ENCODE measurements at regions not wholly inside any gene's neighbourhood (a gene's known extent, or its start where the extent isn't known, plus 50 kb on each side); places are given as distances from the start of the nearest gene placed in this dataset.
A peak's percentile ranks its signal among the peaks of the same experiment; 100 is the strongest.
"Not testable (repeated sequence)": the region's sequence is repeated elsewhere in the genome, so short reads cannot be mapped to it uniquely, and the experiment has no call there.

- DNase-seq: no peak
Observed at GRCh38 chrX:47776292-47777006, 60.3 kb upstream of the ZNF81 start.

DNA sequence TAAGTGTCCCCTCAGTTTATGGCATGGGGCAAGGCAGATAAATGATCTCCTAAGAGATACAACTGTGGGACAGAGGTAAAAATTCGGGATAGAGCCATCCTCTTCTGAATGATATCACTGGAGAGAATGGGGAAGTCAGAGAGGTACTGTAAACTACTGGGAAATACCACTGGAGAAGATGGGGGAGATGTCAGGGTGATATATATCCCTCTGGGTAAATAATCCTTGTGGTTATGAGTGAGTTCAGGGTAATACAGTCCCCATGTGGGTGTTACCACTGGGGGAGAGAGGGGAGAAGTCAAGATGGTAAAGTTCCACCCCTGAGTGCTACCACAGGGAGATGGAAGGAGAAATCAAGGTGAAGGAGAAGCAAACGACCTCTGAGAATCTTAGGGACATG, 63.9 kb upstream of the ZNF81 start:
- DNase-seq: no peak

GRCh38 chrX:47771473-47771872, 65.2 kb upstream of the ZNF81 start:
- no peak for DNase-seq

GRCh38 chrX:47762826-47763225, 73.9 kb upstream of the ZNF81 start:
- not testable (repeated sequence) for DNase-seq

GRCh38 chrX:47752685-47753084, 84.0 kb upstream of the ZNF81 start:
- DNase-seq: no peak

DNA sequence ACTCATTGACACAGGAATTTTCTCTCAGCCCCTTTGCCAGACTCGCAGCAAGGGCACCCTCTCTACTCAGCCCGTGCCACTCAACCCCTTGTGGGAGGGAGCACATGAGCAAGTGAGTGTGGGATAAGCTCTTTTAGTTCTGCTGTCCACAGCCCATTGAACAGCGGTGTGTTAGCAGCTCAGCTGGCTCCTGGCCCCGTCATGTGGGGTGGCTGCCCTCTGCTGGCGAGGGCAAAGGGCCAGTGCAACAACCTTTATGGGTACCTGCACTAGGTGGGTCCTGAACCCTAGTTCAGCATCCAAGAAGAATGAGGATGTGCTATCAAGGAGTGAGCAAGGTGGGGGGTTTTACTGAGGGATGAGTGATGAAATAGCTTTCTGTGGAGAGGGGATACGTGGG, 85.0 kb upstream of the ZNF81 start:
- peak in 2 of 4 experiments; percentile 2 to 3 for DNase-seq

- DNase-seq: no peak
Observed at GRCh38 chrX:47749185-47749967, 87.3 kb upstream of the ZNF81 start.

- DNase-seq: no peak
Observed at GRCh38 chrX:47748576-47748975, 88.1 kb upstream of the ZNF81 start.

DNA sequence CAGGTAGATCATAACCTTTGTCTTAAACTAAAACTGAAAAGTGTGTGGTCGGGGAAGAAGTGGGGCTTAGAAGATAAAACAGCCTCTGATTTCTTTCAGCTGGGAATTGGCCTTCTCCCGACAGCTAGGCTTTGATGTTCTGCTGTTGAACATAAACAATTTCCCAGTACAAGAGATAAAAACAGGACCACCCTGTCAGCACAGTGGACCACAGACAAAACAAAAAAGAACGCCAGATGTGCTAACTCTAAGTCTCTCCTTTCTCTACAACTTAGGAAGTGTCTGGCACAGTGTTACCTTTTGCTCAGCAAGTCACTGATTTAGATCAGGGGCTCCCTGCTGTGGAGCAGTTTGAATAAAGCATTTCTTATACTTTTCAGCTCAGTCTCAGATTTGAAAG, 87.5 kb upstream of the UXT start:
- no peak for DNase-seq

- no peak for DNase-seq
Observed at GRCh38 chrX:47745416-47745815, 86.4 kb upstream of the UXT start.

DNA sequence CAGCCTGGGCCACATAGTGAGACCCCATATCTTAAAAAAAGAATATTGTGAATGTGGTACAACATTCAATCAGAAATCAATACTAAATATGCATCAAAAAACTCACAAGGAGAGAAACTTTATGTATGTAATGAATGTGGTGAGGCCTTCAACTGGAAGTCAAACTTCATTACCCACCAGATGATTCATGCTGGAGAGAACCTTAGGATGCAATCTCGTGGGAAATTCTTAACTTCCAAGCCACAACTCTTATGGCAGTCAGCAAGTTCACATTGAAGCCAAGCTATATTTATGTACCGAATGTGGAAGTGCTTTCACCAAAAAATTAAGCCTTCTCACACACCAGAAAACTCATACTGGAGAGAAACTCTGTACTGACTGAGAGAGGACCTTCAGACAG, 84.5 kb upstream of the UXT start:
- DNase-seq: no peak

- DNase-seq: not testable (repeated sequence)
Observed at GRCh38 chrX:47738870-47739269, 79.9 kb upstream of the UXT start.

GRCh38 chrX:47723689-47724088, 64.7 kb upstream of the UXT start:
- DNase-seq: no peak

DNA sequence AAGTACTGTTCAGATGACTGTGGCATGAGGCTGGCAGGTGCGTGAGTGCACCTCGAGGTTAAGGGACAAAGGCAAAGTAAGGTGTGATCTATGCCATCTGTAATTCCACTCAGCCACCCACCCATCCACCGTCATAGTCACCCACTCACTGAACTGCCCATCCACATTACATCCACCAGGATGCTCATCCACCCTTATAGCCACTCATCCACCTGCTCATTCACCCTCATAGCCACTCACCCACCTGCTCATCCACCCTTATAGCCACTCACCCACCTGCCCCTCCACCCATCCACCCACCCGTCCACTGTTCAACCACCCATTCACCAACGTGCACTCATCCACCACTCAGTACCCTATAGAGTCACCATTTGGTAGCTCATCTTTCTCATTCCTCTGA, 64.1 kb upstream of the UXT start:
- no peak for DNase-seq

DNA sequence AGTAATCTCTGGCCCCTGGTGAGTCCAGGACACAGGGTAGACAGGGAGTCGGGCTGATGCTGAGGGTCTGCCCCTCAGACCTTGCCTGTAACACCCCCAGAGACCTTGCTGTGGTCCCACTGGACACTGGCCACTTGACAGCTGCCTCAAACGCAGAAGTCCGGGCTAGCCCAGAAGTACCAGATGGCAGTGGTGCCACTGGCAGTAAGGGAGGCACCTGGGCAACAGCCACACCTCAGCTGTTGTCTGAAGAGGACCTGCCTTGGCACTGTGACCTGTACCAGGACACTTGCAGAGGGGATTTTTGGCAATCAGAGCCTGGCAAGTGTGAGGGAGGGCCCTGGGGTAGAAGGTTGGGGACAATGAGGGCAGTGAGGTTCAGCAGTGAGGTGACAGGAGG, 63.3 kb upstream of the UXT start:
- DNase-seq: no peak

- DNase-seq: not testable (repeated sequence)
Observed at GRCh38 chrX:47715078-47715477, 56.1 kb upstream of the UXT start.

DNA sequence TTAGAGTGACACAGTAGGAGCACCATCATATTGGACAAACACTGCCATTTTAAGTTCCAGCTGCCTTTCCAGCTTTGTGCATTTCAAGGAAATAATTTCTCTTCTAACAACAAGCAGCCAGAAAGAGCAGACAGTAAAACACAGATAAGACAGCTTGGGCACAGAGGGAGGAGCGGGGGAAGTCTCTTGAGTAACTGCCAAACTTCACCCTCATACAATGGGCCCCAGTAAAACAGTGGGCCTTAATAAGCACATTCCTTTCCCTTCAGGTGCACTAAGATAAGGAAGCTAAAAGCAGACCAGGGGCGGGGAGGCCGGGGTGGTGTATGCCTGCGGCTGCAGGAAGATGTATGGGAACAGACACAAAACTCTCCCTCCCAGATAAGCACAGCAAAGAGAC, 53.7 kb upstream of the UXT start:
- not testable (repeated sequence) for DNase-seq

DNA sequence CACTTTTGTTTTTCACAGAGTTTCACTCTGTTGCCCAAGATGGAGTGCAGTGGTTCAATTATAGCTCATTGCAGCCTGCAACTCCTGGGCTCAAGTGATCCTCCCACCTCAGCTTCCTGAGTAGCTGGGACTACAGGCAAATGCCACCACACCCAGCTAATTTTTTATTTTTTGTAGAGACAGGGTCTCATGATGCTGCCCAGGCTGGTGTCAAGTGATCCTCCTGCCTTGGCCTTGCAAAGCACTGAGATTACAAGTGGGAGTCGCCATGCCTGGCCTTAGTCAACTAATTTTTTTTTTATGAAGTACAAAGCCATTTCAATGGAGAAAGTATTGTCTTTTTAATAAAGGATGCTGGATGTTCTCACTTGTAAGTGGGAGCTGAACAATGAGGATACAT, 51.3 kb upstream of the UXT start:
- DNase-seq: no peak

Measured in activated CD4-positive, CD25-positive, alpha-beta regulatory T cell (primary cell).